Peyer's patch (tissue), 4 donors: ENCODE measurements at regions not wholly inside any gene's neighbourhood (a gene's known extent, or its start where the extent isn't known, plus 50 kb on each side); places are given as distances from the start of the nearest gene placed in this dataset.
"Not testable (repeated sequence)": the region's sequence is repeated elsewhere in the genome, so short reads cannot be mapped to it uniquely, and the experiment has no call there.

Experiments
- DNase-seq, 3 donors: peaks; one replicate each; pipeline ENCODE4 v3.0.0-alpha.2; 2017 to 2019
- H3K27ac ChIP-seq, 4 donors: fragments of 200-600 bp; sonication (generic); one replicate each; pipeline ENCODE4 v1.5.1; 2016 to 2019
- H3K27me3 ChIP-seq, 2 donors: fragments of 200-600 bp; sonication (generic); one replicate each; pipeline ENCODE4 v1.5.1; 2019
- H3K36me3 ChIP-seq, 3 donors: fragments of 200-600 bp; sonication (generic); one replicate each; pipeline ENCODE4 v1.5.1; 2016 to 2019
- H3K4me1 ChIP-seq, 4 donors: fragments of 200-600 bp; sonication (generic); one replicate each; pipeline ENCODE4 v1.5.1; 2016 to 2019
- H3K4me3 ChIP-seq, 4 donors: fragments of 200-600 bp; sonication (generic); 1 replicate in 3 of 4; 2 replicates in 1 of 4; pipeline ENCODE4 v1.5.1; 2016 to 2019; ENCODE audit warnings: mild to moderate bottlenecking in 1 of 4
- H3K9me3 ChIP-seq, 4 donors: fragments of 200-600 bp; sonication (generic); one replicate each; pipeline ENCODE4 v1.5.1; 2016 to 2019; ENCODE audit warnings: mild to moderate bottlenecking in 1 of 4
- POLR2A ChIP-seq, 2 donors: fragments of 450-650 bp; IDR thresholded peaks; one replicate each; pipeline ENCODE4 v1.5.1; 2017; ENCODE audit warnings: antibody characterized with exemption in 2 of 2, mild to moderate bottlenecking in 2 of 2, moderate library complexity in 2 of 2
- TF ChIP-seq, protein P1 (sequence below), 6 experiments: fragments of 450-650 bp in 4 of 6; fragments of 200-600 bp in 2 of 6; sonication (generic) in 1 of 6; IDR thresholded peaks; one replicate each; pipeline ENCODE4 v1.5.1; 2017 to 2019; ENCODE audit warnings: antibody characterized with exemption in 6 of 6, mild to moderate bottlenecking in 3 of 6, moderate library complexity in 1 of 6

- no peak for DNase-seq
- no peaks in the 10 kb centered on the region for H3K4me1 ChIP-seq
- TF ChIP-seq, protein P1, sequence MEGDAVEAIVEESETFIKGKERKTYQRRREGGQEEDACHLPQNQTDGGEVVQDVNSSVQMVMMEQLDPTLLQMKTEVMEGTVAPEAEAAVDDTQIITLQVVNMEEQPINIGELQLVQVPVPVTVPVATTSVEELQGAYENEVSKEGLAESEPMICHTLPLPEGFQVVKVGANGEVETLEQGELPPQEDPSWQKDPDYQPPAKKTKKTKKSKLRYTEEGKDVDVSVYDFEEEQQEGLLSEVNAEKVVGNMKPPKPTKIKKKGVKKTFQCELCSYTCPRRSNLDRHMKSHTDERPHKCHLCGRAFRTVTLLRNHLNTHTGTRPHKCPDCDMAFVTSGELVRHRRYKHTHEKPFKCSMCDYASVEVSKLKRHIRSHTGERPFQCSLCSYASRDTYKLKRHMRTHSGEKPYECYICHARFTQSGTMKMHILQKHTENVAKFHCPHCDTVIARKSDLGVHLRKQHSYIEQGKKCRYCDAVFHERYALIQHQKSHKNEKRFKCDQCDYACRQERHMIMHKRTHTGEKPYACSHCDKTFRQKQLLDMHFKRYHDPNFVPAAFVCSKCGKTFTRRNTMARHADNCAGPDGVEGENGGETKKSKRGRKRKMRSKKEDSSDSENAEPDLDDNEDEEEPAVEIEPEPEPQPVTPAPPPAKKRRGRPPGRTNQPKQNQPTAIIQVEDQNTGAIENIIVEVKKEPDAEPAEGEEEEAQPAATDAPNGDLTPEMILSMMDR (IDR thresholded peaks at IDR 0.05), result no peak
- H3K9me3 ChIP-seq, result no peaks in the 10 kb centered on the region
- H3K4me3 ChIP-seq, result no peak overlapping the region
- H3K27ac ChIP-seq, result no peak overlapping the region
- no peaks in the 10 kb centered on the region for H3K27me3 ChIP-seq
- H3K36me3 ChIP-seq, result no peaks in the 10 kb centered on the region
Measured at GRCh38 chrX:55813150-55813549, 95.6 kb downstream of the RRAGB start.

- Histone ChIP-seq H3K27me3 (no peaks in the 10 kb centered on the region), H3K9me3 (no peaks in the 10 kb centered on the region)
- TF ChIP-seq, protein P1 (IDR thresholded peaks at IDR 0.05), result no peak
- no peak for TF ChIP-seq POLR2A (IDR thresholded peaks at IDR 0.05)
Measured at GRCh38 chrX:55815546-55815945, 98.0 kb downstream of the RRAGB start.

DNA sequence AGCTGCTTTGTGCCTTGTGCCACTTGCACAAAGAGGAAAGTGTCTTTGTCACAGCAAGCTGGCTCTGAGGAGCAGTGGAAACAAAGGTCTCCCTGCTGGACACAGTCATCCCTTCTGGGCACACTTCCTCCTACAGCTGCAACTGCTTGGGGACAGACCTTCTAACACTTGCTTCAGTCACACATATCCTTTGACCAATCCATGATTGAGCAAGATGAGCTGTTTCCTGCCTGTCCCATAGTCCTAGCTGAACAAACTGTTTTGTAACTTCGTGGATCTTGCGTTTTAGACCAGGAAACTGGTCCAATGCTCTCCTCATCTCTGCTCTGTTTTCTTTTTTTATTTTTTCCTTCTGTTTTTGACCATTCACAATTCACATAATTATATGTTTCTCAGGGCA, 98.5 kb downstream of the RRAGB start:
- Histone ChIP-seq H3K9me3 (no peaks in the 10 kb centered on the region), H3K4me1 (no peaks in the 10 kb centered on the region), H3K4me3 (no peak overlapping the region), H3K27ac (no peak overlapping the region), H3K36me3 (no peaks in the 10 kb centered on the region), H3K27me3 (no peaks in the 10 kb centered on the region)
- no peak for TF ChIP-seq POLR2A (IDR thresholded peaks at IDR 0.05)
- DNase-seq, result no peak

More at GRCh38 chrX:55815546-55815945, 98.0 kb downstream of the RRAGB start:
- no peaks in the 10 kb centered on the region for H3K36me3 ChIP-seq
- H3K4me1 ChIP-seq, result no peaks in the 10 kb centered on the region
- H3K27ac ChIP-seq, result no peak overlapping the region
- DNase-seq, result no peak
- H3K4me3 ChIP-seq, result no peak overlapping the region

DNA sequence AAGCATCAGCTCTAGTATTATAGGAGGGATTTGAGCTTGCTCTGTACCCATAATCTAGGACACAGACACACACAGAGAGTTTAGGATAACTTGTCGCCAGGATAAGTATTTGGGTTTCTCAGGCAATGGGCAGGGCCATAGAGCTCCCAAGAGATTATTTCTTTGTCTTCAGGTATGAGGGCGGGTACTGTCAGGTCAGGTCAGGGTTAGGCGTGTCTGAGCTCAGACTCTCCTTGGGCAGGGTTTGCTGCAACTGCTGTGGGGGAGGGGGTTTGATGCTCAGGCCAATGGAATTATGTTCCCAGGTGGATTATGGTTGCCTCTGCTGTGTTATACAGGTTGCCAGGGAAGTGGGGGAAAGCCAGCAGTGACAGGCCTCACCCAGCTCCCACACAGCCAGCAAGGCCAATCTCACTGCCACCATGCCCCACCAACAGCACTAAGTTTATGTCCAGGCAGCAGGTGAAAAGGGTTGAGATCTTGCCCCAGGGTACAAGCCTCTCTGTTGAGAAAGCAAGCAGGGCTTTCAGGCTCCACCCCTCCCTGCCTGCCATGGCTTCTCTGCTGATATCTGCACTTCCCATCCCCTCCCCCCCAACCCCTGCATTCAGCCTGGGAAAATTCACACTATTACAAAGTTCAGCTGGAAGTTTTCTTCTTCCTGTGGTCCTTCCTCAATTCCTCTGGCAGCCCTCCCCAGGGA, 101.3 kb downstream of the RRAGB start:
- no peak overlapping the region for H3K27ac ChIP-seq
- H3K27me3 ChIP-seq, result no peaks in the 10 kb centered on the region
- H3K4me1 ChIP-seq, result no peaks in the 10 kb centered on the region
- no peak overlapping the region for H3K4me3 ChIP-seq
- no peaks in the 10 kb centered on the region for H3K9me3 ChIP-seq
- no peaks in the 10 kb centered on the region for H3K36me3 ChIP-seq
- no peak for DNase-seq
- no peak for TF ChIP-seq POLR2A (IDR thresholded peaks at IDR 0.05)
- TF ChIP-seq, protein P1 (IDR thresholded peaks at IDR 0.05), result no peak

DNA sequence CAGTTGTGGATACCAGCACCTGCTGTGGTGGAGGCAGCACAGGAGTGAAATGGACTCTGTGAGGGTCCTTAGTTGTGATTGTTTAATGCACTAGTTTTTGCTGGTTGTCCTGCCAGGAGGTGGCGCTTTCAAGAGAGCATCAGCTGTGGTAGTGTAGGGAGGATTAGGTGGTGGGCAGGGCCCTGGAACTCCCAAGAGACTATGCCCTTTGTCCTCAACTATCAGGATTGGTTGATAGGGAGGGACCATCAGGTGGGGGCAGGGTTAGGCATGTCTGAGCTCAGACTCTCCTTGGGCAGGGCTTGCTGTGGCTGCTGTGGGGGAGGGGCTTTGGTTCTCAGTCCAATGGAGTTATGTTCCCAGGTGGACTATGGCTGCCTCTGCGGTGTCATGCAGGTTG, 121.9 kb downstream of the RRAGB start:
- Histone ChIP-seq H3K4me3 (no peak overlapping the region), H3K27me3 (no peaks in the 10 kb centered on the region), H3K27ac (peak overlapping the region in 1 of 4 donors; percentile 38), H3K9me3 (no peaks in the 10 kb centered on the region), H3K4me1 (no peaks in the 10 kb centered on the region), H3K36me3 (no peaks in the 10 kb centered on the region)
- TF ChIP-seq, protein P1 (IDR thresholded peaks at IDR 0.05), result peak in 4 of 6 experiments; percentile 6 to 57 (median 30)
- no peak for TF ChIP-seq POLR2A (IDR thresholded peaks at IDR 0.05)
- peak in 2 of 3 donors; percentile 73 to 75 for DNase-seq

- Histone ChIP-seq H3K36me3 (no peaks in the 10 kb centered on the region), H3K9me3 (no peaks in the 10 kb centered on the region), H3K4me3 (no peak overlapping the region), H3K4me1 (no peaks in the 10 kb centered on the region), H3K27me3 (no peaks in the 10 kb centered on the region), H3K27ac (no peak overlapping the region)
- DNase-seq, result no peak
- TF ChIP-seq, protein P1 (IDR thresholded peaks at IDR 0.05), result no peak
- no peak for TF ChIP-seq POLR2A (IDR thresholded peaks at IDR 0.05)
Measured at GRCh38 chrX:55841962-55842752, 124.6 kb downstream of the RRAGB start.

DNA sequence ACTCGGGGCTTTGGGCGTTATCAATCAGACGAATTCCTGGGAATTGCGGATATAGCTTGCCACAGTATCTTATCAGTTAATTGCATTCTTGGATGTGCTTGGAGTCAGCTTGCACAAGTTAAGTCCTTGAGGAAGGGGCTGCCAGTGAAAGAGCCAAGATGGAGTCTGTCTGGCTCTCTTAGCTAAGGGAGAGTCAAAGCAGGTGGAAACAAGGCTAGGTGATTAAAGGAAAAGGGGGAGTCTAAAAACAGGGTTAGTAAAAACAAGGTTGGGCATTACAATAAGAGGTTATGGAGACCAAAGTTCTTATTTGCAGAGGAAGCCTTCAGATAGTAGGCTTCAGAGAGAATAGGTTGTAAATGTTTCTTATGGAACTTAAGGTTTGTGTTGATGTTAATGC, 149.2 kb downstream of the RRAGB start:
- DNase-seq, H3K9me3 ChIP-seq, H3K4me3 ChIP-seq, H3K36me3 ChIP-seq, H3K4me1 ChIP-seq, H3K27ac ChIP-seq, H3K27me3 ChIP-seq: not testable (repeated sequence)
